Epithelial cell of prostate (primary cell): ENCODE measurements at regions not wholly inside any gene's neighbourhood (a gene's known extent, or its start where the extent isn't known, plus 50 kb on each side); places are given as distances from the start of the nearest gene placed in this dataset.
"Not testable (repeated sequence)": the region's sequence is repeated elsewhere in the genome, so short reads cannot be mapped to it uniquely, and the experiment has no call there.

Experiments
- DNase-seq: peaks from one replicate; pipeline ENCODE4 v3.0.0-alpha.2; 2011; ENCODE audit warnings: low read depth, low spot score
- H3K27ac ChIP-seq: fragments of 450-650 bp; 2 replicates; pipeline ENCODE4 v1.5.1; 2017; ENCODE audit warnings: mild to moderate bottlenecking

GRCh38 chr7:25675789-25676474 lies 447.6 kb upstream of the NPVF start:
- no peak for DNase-seq
- no peak overlapping the region for H3K27ac ChIP-seq

- DNase-seq: no peak
- H3K27ac ChIP-seq: no peak overlapping the region
These were observed 449.3 kb upstream of the NPVF start for GRCh38 chr7:25677595-25677994.

GRCh38 chr7:25678215-25678614 lies 449.9 kb upstream of the NPVF start:
- H3K27ac ChIP-seq: no peak overlapping the region
- DNase-seq: no peak

- H3K27ac ChIP-seq: no peak overlapping the region
- no peak for DNase-seq
These were observed 452.4 kb upstream of the NPVF start for GRCh38 chr7:25680636-25681035.

GRCh38 chr7:25684360-25684759 lies 456.1 kb upstream of the NPVF start:
- no peak for DNase-seq

GRCh38 chr7:25686493-25686892 lies 458.2 kb upstream of the NPVF start:
- no peak for DNase-seq
- no peak overlapping the region for H3K27ac ChIP-seq

More at GRCh38 chr7:25684360-25684759, 456.1 kb upstream of the NPVF start:
- no peak overlapping the region for H3K27ac ChIP-seq

GRCh38 chr7:25694211-25694610 lies 457.8 kb upstream of the NFE2L3 start:
- no peak for DNase-seq

GRCh38 chr7:25694699-25695098 lies 457.3 kb upstream of the NFE2L3 start:
- no peak overlapping the region for H3K27ac ChIP-seq
- DNase-seq: no peak

More at GRCh38 chr7:25694211-25694610, 457.8 kb upstream of the NFE2L3 start:
- H3K27ac ChIP-seq: no peak overlapping the region

GRCh38 chr7:25696571-25696970 lies 455.4 kb upstream of the NFE2L3 start:
- no peak overlapping the region for H3K27ac ChIP-seq
- no peak for DNase-seq

GRCh38 chr7:25698451-25699113 lies 453.4 kb upstream of the NFE2L3 start:
- H3K27ac ChIP-seq: no peak overlapping the region
- no peak for DNase-seq

- not testable (repeated sequence) for DNase-seq, H3K27ac ChIP-seq
These were observed 451.9 kb upstream of the NFE2L3 start for GRCh38 chr7:25700141-25700540.

GRCh38 chr7:25704413-25704812 lies 447.6 kb upstream of the NFE2L3 start:
- H3K27ac ChIP-seq: no peak overlapping the region
- DNase-seq: no peak

- no peak overlapping the region for H3K27ac ChIP-seq
- no peak for DNase-seq
These were observed 445.2 kb upstream of the NFE2L3 start for GRCh38 chr7:25706764-25707163.

- no peak for DNase-seq
- no peak overlapping the region for H3K27ac ChIP-seq
These were observed 444.0 kb upstream of the NFE2L3 start for GRCh38 chr7:25707768-25708620.

GRCh38 chr7:25710959-25711358 lies 441.0 kb upstream of the NFE2L3 start:
- no peak overlapping the region for H3K27ac ChIP-seq
- no peak for DNase-seq

GRCh38 chr7:25711940-25712339 lies 440.1 kb upstream of the NFE2L3 start:
- DNase-seq: no peak
- no peak overlapping the region for H3K27ac ChIP-seq

- DNase-seq: no peak
- H3K27ac ChIP-seq: no peak overlapping the region
These were observed 439.5 kb upstream of the NFE2L3 start for GRCh38 chr7:25712500-25712899.

- DNase-seq: no peak
- no peak overlapping the region for H3K27ac ChIP-seq
These were observed 438.0 kb upstream of the NFE2L3 start for GRCh38 chr7:25714013-25714412.

- H3K27ac ChIP-seq: no peak overlapping the region
- no peak for DNase-seq
These were observed 435.6 kb upstream of the NFE2L3 start for GRCh38 chr7:25716421-25716820.

GRCh38 chr7:25718596-25718995 lies 433.4 kb upstream of the NFE2L3 start:
- DNase-seq: no peak
- no peak overlapping the region for H3K27ac ChIP-seq
